IPS-NIHi7 (cell line): ENCODE measurements at regions not wholly inside any gene's neighbourhood (a gene's known extent, or its start where the extent isn't known, plus 50 kb on each side); places are given as distances from the start of the nearest gene placed in this dataset.

Source experiments
- DNase-seq: peaks from one replicate; pipeline ENCODE4 v3.0.0; 2012; ENCODE audit warnings: mixed read lengths; ENCODE audit errors: extremely low spot score

GRCh38 chr11:76276781-76277155 lies 70.5 kb upstream of the WNT11 start:
- DNase-seq, result no peak

- no peak for DNase-seq
These were observed 69.9 kb upstream of the WNT11 start for GRCh38 chr11:76276046-76276780.

GRCh38 chr11:76275446-76275845 lies 69.1 kb upstream of the WNT11 start:
- DNase-seq, result no peak

GRCh38 chr11:76271068-76271467 lies 64.8 kb upstream of the WNT11 start:
- no peak for DNase-seq

- DNase-seq, result no peak
These were observed 64.1 kb upstream of the WNT11 start for GRCh38 chr11:76270389-76270788.

- DNase-seq, result no peak
These were observed 63.5 kb upstream of the WNT11 start for GRCh38 chr11:76269661-76270261.

GRCh38 chr11:76269247-76269646 lies 62.9 kb upstream of the WNT11 start:
- no peak for DNase-seq

GRCh38 chr11:76268498-76268897 lies 62.2 kb upstream of the WNT11 start:
- no peak for DNase-seq

GRCh38 chr11:76267556-76267955 lies 61.3 kb upstream of the WNT11 start:
- DNase-seq, result no peak

GRCh38 chr11:76266286-76267100 lies 60.2 kb upstream of the WNT11 start:
- DNase-seq, result no peak

GRCh38 chr11:76265771-76266241 lies 59.5 kb upstream of the WNT11 start:
- DNase-seq, result no peak

GRCh38 chr11:76263657-76264056 lies 57.4 kb upstream of the WNT11 start:
- no peak for DNase-seq

GRCh38 chr11:76263166-76263565 lies 56.9 kb upstream of the WNT11 start:
- no peak for DNase-seq

- DNase-seq, result no peak
These were observed 54.1 kb upstream of the WNT11 start for GRCh38 chr11:76260296-76260925.

- no peak for DNase-seq
These were observed 53.1 kb upstream of the WNT11 start for GRCh38 chr11:76259299-76259908.

GRCh38 chr11:76257074-76257719 lies 50.9 kb upstream of the WNT11 start:
- DNase-seq, result peak; percentile 49

GRCh38 chr11:76256448-76256847 lies 50.1 kb upstream of the WNT11 start:
- peak; percentile 74 for DNase-seq
